SK-N-SH treated with all-trans-retinoic acid at 6 μM for 48 hours (cell line): ENCODE measurements at regions not wholly inside any gene's neighbourhood (a gene's known extent, or its start where the extent isn't known, plus 50 kb on each side); places are given as distances from the start of the nearest gene placed in this dataset.

Source experiments
- ATAC-seq: fragments of 200-7000 bp; cut with Tn5 transposase; 3 replicates; pipeline ENCODE4 v1.9.1; 2020; ENCODE audit warnings: mild to moderate bottlenecking, moderate library complexity
- ARNTL ChIP-seq: fragments of 450-650 bp; formaldehyde crosslinking; IDR thresholded peaks from 2 replicates; pipeline ENCODE4 v1.5.0; 2020; ENCODE audit warnings: low read depth, mild to moderate bottlenecking, moderate library complexity, borderline replicate concordance
- BACH2 ChIP-seq: fragments of 250-450 bp; sonication (Bioruptor Pico); IDR thresholded peaks from 2 replicates; pipeline ENCODE4 v1.9.0; 2021; ENCODE audit warnings: mild to moderate bottlenecking, borderline replicate concordance
- CREB5 ChIP-seq: fragments of 250-450 bp; sonication (Bioruptor Pico); IDR thresholded peaks from 2 replicates; pipeline ENCODE4 v1.5.1; 2020; ENCODE audit warnings: low read depth, mild to moderate bottlenecking, moderate library complexity
- CSDC2 ChIP-seq: fragments of 250-450 bp; sonication (Bioruptor Pico); IDR thresholded peaks from 2 replicates; pipeline ENCODE4 v1.5.0; 2020; ENCODE audit warnings: mild to moderate bottlenecking, moderate library complexity
- CSRNP3 ChIP-seq: fragments of 250-450 bp; sonication (Bioruptor Pico); IDR thresholded peaks from 2 replicates; pipeline ENCODE4 v1.5.1; 2021; ENCODE audit warnings: mild to moderate bottlenecking, moderate library complexity
- ESRRG ChIP-seq: fragments of 250-450 bp; sonication (Bioruptor Pico); IDR thresholded peaks from 2 replicates; pipeline ENCODE4 v1.6.1; 2021; ENCODE audit warnings: mild to moderate bottlenecking
- GLIS3 ChIP-seq: fragments of 250-450 bp; sonication (Bioruptor Pico); IDR thresholded peaks from 2 replicates; pipeline ENCODE4 v1.5.0; 2020; ENCODE audit warnings: mild to moderate bottlenecking, moderate library complexity
- ISL1 ChIP-seq: fragments of 250-450 bp; sonication (Bioruptor Pico); IDR thresholded peaks from 2 replicates; pipeline ENCODE4 v2.1.2; 2022; ENCODE audit warnings: mild to moderate bottlenecking, moderate library complexity
- PATZ1 ChIP-seq: fragments of 250-450 bp; sonication (Bioruptor Pico); IDR thresholded peaks from 2 replicates; pipeline ENCODE4 v1.8.0; 2020; ENCODE audit warnings: mild to moderate bottlenecking, moderate library complexity, borderline replicate concordance
- POU6F1 ChIP-seq: fragments of 250-450 bp; sonication (Bioruptor Pico); IDR thresholded peaks from 2 replicates; pipeline ENCODE4 v1.8.0; 2021; ENCODE audit warnings: low read depth, mild to moderate bottlenecking, moderate library complexity, borderline replicate concordance
- PPARA ChIP-seq: fragments of 250-450 bp; sonication (Bioruptor Pico); IDR thresholded peaks from 2 replicates; pipeline ENCODE4 v1.5.0; 2020; ENCODE audit warnings: mild to moderate bottlenecking, borderline replicate concordance
- RARB ChIP-seq: fragments of 250-450 bp; sonication (Bioruptor Pico); IDR thresholded peaks from 2 replicates; pipeline ENCODE4 v1.8.0; 2021; ENCODE audit warnings: mild to moderate bottlenecking, moderate library complexity
- SNAI2 ChIP-seq: fragments of 250-450 bp; sonication (Bioruptor Pico); IDR thresholded peaks from 2 replicates; pipeline ENCODE4 v1.5.0; 2020; ENCODE audit warnings: mild to moderate bottlenecking, moderate library complexity
- TCF4 ChIP-seq: fragments of 250-450 bp; sonication (Bioruptor Pico); IDR thresholded peaks from 2 replicates; pipeline ENCODE4 v1.8.0; 2021; ENCODE audit warnings: mild to moderate bottlenecking, moderate library complexity, borderline replicate concordance
- TOX ChIP-seq: fragments of 250-450 bp; sonication (Bioruptor Pico); IDR thresholded peaks from 2 replicates; pipeline ENCODE4 v1.8.0; 2021; ENCODE audit warnings: mild to moderate bottlenecking, moderate library complexity, borderline replicate concordance
- TSHZ2 ChIP-seq: fragments of 250-450 bp; sonication (Bioruptor Pico); IDR thresholded peaks from 2 replicates; pipeline ENCODE4 v1.5.0; 2020; ENCODE audit warnings: mild to moderate bottlenecking, moderate library complexity
- ZC3H10 ChIP-seq: fragments of 250-450 bp; sonication (Bioruptor Pico); IDR thresholded peaks from 2 replicates; pipeline ENCODE4 v1.5.1; 2021; ENCODE audit warnings: mild to moderate bottlenecking, moderate library complexity
- ZFP3 ChIP-seq: fragments of 250-450 bp; sonication (Bioruptor Pico); IDR thresholded peaks from 2 replicates; pipeline ENCODE4 v1.5.0; 2020; ENCODE audit warnings: mild to moderate bottlenecking, moderate library complexity
- ZFP30 ChIP-seq: fragments of 450-650 bp; formaldehyde crosslinking; IDR thresholded peaks from 2 replicates; pipeline ENCODE4 v1.5.0; 2022; ENCODE audit warnings: mild to moderate bottlenecking, moderate library complexity
- ZNF70 ChIP-seq: fragments of 450-650 bp; formaldehyde crosslinking; IDR thresholded peaks from 2 replicates; pipeline ENCODE4 v1.5.0; 2020; ENCODE audit warnings: mild to moderate bottlenecking, moderate library complexity
- ZNF8 ChIP-seq: fragments of 450-650 bp; formaldehyde crosslinking; IDR thresholded peaks from 2 replicates; pipeline ENCODE4 v1.5.0; 2020; ENCODE audit warnings: mild to moderate bottlenecking, moderate library complexity

- no peak for ATAC-seq
These were observed 51.1 kb upstream of the GRIK3 start for GRCh38 chr1:37085393-37085792.

GRCh38 chr1:37089750-37090149 lies 55.4 kb upstream of the GRIK3 start:
- TF ChIP-seq TOX (CRISPR knock-in tag), result no peak
- no peak for TF ChIP-seq POU6F1 (CRISPR knock-in tag)
- no peak for TF ChIP-seq ARNTL (CRISPR knock-in tag)
- no peak for TF ChIP-seq ZC3H10 (CRISPR knock-in tag)
- no peak for TF ChIP-seq PATZ1
- TF ChIP-seq TCF4 (CRISPR knock-in tag), result no peak
- no peak for TF ChIP-seq ZNF8
- TF ChIP-seq GLIS3 (CRISPR knock-in tag), result no peak
- TF ChIP-seq CSDC2 (CRISPR knock-in tag), result no peak
- TF ChIP-seq ZFP3 (CRISPR knock-in tag), result no peak
- TF ChIP-seq RARB, result no peak
- no peak for TF ChIP-seq CREB5 (CRISPR knock-in tag)
- no peak for TF ChIP-seq BACH2 (CRISPR knock-in tag)
- no peak for TF ChIP-seq PPARA (CRISPR knock-in tag)
- no peak for TF ChIP-seq TSHZ2
- no peak for ATAC-seq

More at GRCh38 chr1:37085393-37085792, 51.1 kb upstream of the GRIK3 start:
- no peak for TF ChIP-seq ARNTL (CRISPR knock-in tag)
- TF ChIP-seq CSDC2 (CRISPR knock-in tag), result no peak
- TF ChIP-seq PPARA (CRISPR knock-in tag), result no peak
- no peak for TF ChIP-seq ZNF70 (CRISPR knock-in tag)
- TF ChIP-seq CREB5 (CRISPR knock-in tag), result no peak
- TF ChIP-seq ISL1 (CRISPR knock-in tag), result no peak

- ATAC-seq, result no peak
- TF ChIP-seq GLIS3 (CRISPR knock-in tag) (no peak), ZNF8 (no peak), ESRRG (CRISPR knock-in tag) (no peak), ARNTL (CRISPR knock-in tag) (no peak), SNAI2 (CRISPR knock-in tag) (no peak), ZFP30 (CRISPR knock-in tag) (no peak), ISL1 (CRISPR knock-in tag) (no peak), CSDC2 (CRISPR knock-in tag) (no peak)
These were observed 56.4 kb upstream of the GRIK3 start for GRCh38 chr1:37090671-37091070.

GRCh38 chr1:37092937-37093336 lies 58.6 kb upstream of the GRIK3 start:
- no peak for TF ChIP-seq GLIS3 (CRISPR knock-in tag)
- TF ChIP-seq TSHZ2, result no peak
- no peak for TF ChIP-seq RARB
- no peak for TF ChIP-seq ZC3H10 (CRISPR knock-in tag)
- no peak for TF ChIP-seq CSRNP3
- TF ChIP-seq ZFP30 (CRISPR knock-in tag), result no peak
- no peak for TF ChIP-seq CSDC2 (CRISPR knock-in tag)
- ATAC-seq, result no peak
